B cell (primary cell): ENCODE measurements at regions not wholly inside any gene's neighbourhood (a gene's known extent, or its start where the extent isn't known, plus 50 kb on each side); places are given as distances from the start of the nearest gene placed in this dataset.

Experiments used
- ATAC-seq: fragments of 200-7000 bp; cut with Tn5 transposase; one replicate; pipeline ENCODE4 v1.10.0; 2021; ENCODE audit warnings: low read depth, mild to moderate bottlenecking, moderate number of reproducible peaks, moderate library complexity
- CTCF ChIA-PET: fragments of 350-600 bp; sonication (Branson Sonifier 250); formaldehyde crosslinking; loops from one replicate; lab custom pipeline; 2021; ENCODE audit warnings: antibody characterized with exemption, inconsistent platforms; lab: Charles Lee
- POLR2A ChIA-PET: fragments of 350-600 bp; sonication (Branson Sonifier 250); formaldehyde crosslinking; loops from one replicate; lab custom pipeline; 2021; ENCODE audit warnings: antibody characterized with exemption; lab: Charles Lee
- DNase-seq: peaks from one replicate; pipeline ENCODE4 v3.0.0; 2013
- H2AFZ ChIP-seq: 2 replicates; pipeline ENCODE4 v1.6.1; 2012; ENCODE audit warnings: mild to moderate bottlenecking, low read depth, low read length; ENCODE audit not compliant: insufficient read depth, poor library complexity, severe bottlenecking
- H3K27ac ChIP-seq, 2 donors: 1 replicate in 1 of 2; 2 replicates in 1 of 2; pipeline ENCODE4 v1.5.1; 2012 to 2013; ENCODE audit warnings: low read length in 2 of 2, mild to moderate bottlenecking in 2 of 2, moderate library complexity in 1 of 2
- H3K27me3 ChIP-seq, 4 experiments: fragments of 200-600 bp in 1 of 4; sonication (generic) in 1 of 4; replicated peaks in 1 of 4; 1 replicate in 2 of 4; 2 replicates in 2 of 4; pipeline versions ENCODE4 v1.6.1 to v1.7.0; 2013 to 2016; ENCODE audit warnings: low read length in 3 of 4, mild to moderate bottlenecking in 2 of 4, mixed read lengths in 1 of 4, moderate library complexity in 1 of 4; ENCODE audit not compliant: insufficient read depth in 4 of 4, control insufficient read depth in 3 of 4; ENCODE audit errors: control extremely low read depth in 1 of 4
- H3K36me3 ChIP-seq, 2 experiments: replicated peaks in 1 of 2; 1 replicate in 1 of 2; 2 replicates in 1 of 2; pipeline versions ENCODE4 v1.6.1 to v1.7.1; 2013; ENCODE audit warnings: low read length in 1 of 2; ENCODE audit not compliant: insufficient read depth in 2 of 2, control insufficient read depth in 1 of 2; ENCODE audit errors: control extremely low read depth in 1 of 2, extremely low read depth in 1 of 2
- H3K4me1 ChIP-seq, 2 donors: fragments of 200-600 bp in 1 of 2; sonication (generic) in 1 of 2; 1 replicate in 1 of 2; 2 replicates in 1 of 2; pipeline versions ENCODE4 v1.5.1 to v1.6.1; 2013 to 2017; ENCODE audit warnings: low read length in 2 of 2; ENCODE audit not compliant: control insufficient read depth in 2 of 2, insufficient read depth in 2 of 2
- H3K4me2 ChIP-seq: replicated peaks from 2 replicates; pipeline ENCODE3; 2012; ENCODE audit warnings: mild to moderate bottlenecking, low read depth, low read length; ENCODE audit not compliant: poor library complexity, severe bottlenecking
- H3K4me3 ChIP-seq, 5 experiments: fragments of 200-600 bp in 1 of 5; sonication (generic) in 1 of 5; 1 replicate in 3 of 5; 2 replicates in 2 of 5; pipeline versions ENCODE4 v1.5.1 to v1.7.0; 2011 to 2016; ENCODE audit warnings: low read length in 4 of 5, mild to moderate bottlenecking in 4 of 5, low read depth in 2 of 5, control low read depth in 1 of 5, moderate library complexity in 1 of 5; ENCODE audit not compliant: insufficient read depth in 1 of 5; ENCODE audit errors: control extremely low read depth in 1 of 5, extremely low read depth in 1 of 5
- H3K79me2 ChIP-seq: fragments of 200-600 bp; sonication (generic); one replicate; pipeline ENCODE4 v1.6.0; 2016; ENCODE audit warnings: low read length; ENCODE audit not compliant: control insufficient read depth, insufficient read depth
- H3K9ac ChIP-seq: fragments of 200-600 bp; sonication (generic); 2 replicates; pipeline ENCODE4 v1.6.1; 2017; ENCODE audit warnings: mild to moderate bottlenecking, low read length, moderate library complexity
- H3K9me3 ChIP-seq, 3 donors: one replicate each; pipeline versions ENCODE4 v1.6.1 to v1.7.1; 2013; ENCODE audit warnings: low read length in 2 of 3; ENCODE audit not compliant: control insufficient read depth in 2 of 3, insufficient read depth in 1 of 3; ENCODE audit errors: control extremely low read depth in 1 of 3
- H4K20me1 ChIP-seq: 2 replicates; pipeline ENCODE4 v1.6.0; 2012; ENCODE audit warnings: mild to moderate bottlenecking, low read length; ENCODE audit not compliant: insufficient read depth, control insufficient read depth, poor library complexity, severe bottlenecking
- H3K27ac Mint-ChIP-seq: one replicate; pipeline ENCODE4 v1.8.0; 2021; ENCODE audit warnings: mixed read lengths
- H3K27me3 Mint-ChIP-seq: one replicate; pipeline ENCODE4 v1.8.0; 2021; ENCODE audit warnings: mixed read lengths
- H3K4me1 Mint-ChIP-seq: one replicate; pipeline ENCODE4 v1.8.0; 2021; ENCODE audit warnings: mixed read lengths
- H3K4me3 Mint-ChIP-seq: one replicate; pipeline ENCODE4 v1.8.0; 2021; ENCODE audit warnings: mixed read lengths
- H3K9me3 Mint-ChIP-seq: one replicate; pipeline ENCODE4 v1.8.0; 2022; ENCODE audit warnings: mixed read lengths; ENCODE audit not compliant: insufficient read depth
- CTCF ChIP-seq: fragments of 200-600 bp; IDR thresholded peaks from one replicate; pipeline ENCODE4 v1.8.0; 2022; ENCODE audit warnings: antibody characterized with exemption, mild to moderate bottlenecking
- EZH2 ChIP-seq: IDR thresholded peaks from 2 replicates; pipeline ENCODE4 v1.6.1; 2012; ENCODE audit warnings: borderline replicate concordance, low read depth, mild to moderate bottlenecking, moderate library complexity, low read length; ENCODE audit not compliant: insufficient read depth, poor library complexity, severe bottlenecking
- WGBS: methylation state at CpG from one replicate; pipeline ENCODE4 v1.1.5; 2013; ENCODE audit warnings: missing lambda C conversion rate; ENCODE audit not compliant: insufficient coverage; 5-methylcytosine and 5-hydroxymethylcytosine counted together
- intact Hi-C: fragments of 100-400 bp; cut with micrococcal nuclease; formaldehyde crosslinking; loops from one replicate; pipeline ENCODE4 v1.10.0; 2022

- no peak for DNase-seq
- H3K4me2 ChIP-seq = no peak overlapping the region
- H3K9me3 ChIP-seq = peaks cover 0 to 1% (median 0%) of the 10 kb centered on the region in 3 donors
- ATAC-seq = no peak
- no peak overlapping the region for H3K4me3 ChIP-seq
- H3K9ac ChIP-seq = no peak overlapping the region
- ChIA-PET CTCF (no interaction called here), POLR2A (no interaction called here)
- H3K36me3 ChIP-seq = no peaks in the 10 kb centered on the region
- WGBS = 88% methylated on average over 3 of the region's 6 CpGs
- no peak overlapping the region for H3K27ac Mint-ChIP-seq
- TF ChIP-seq EZH2 = no peak
- TF ChIP-seq CTCF = no peak
- no peak overlapping the region for H3K27ac ChIP-seq
- H3K27me3 Mint-ChIP-seq = peaks cover 3% of the 10 kb centered on the region
- H3K27me3 ChIP-seq = no peaks in the 10 kb centered on the region
- H3K9me3 Mint-ChIP-seq = no peaks in the 10 kb centered on the region
- no peaks in the 10 kb centered on the region for H3K4me1 ChIP-seq
- H3K4me1 Mint-ChIP-seq = no peaks in the 10 kb centered on the region
- intact Hi-C loops = no loop called here
- H4K20me1 ChIP-seq = no peaks in the 10 kb centered on the region
- H3K79me2 ChIP-seq = no peaks in the 10 kb centered on the region
- H3K4me3 Mint-ChIP-seq = no peak overlapping the region
- H2AFZ ChIP-seq = no peak overlapping the region
Observed at GRCh38 chr15:48040166-48040817, 80.5 kb upstream of the SLC24A5 start.

- H3K4me2 ChIP-seq = no peak overlapping the region
- no peaks in the 10 kb centered on the region for H3K4me1 ChIP-seq
- Mint-ChIP-seq H3K4me1 (no peaks in the 10 kb centered on the region), H3K9me3 (no peaks in the 10 kb centered on the region), H3K27ac (no peak overlapping the region), H3K4me3 (no peak overlapping the region), H3K27me3 (peaks cover 3% of the 10 kb centered on the region)
- intact Hi-C loops = no loop called here
- CTCF ChIA-PET = no interaction called here
- no peak overlapping the region for H3K4me3 ChIP-seq
- H2AFZ ChIP-seq = no peak overlapping the region
- H3K27ac ChIP-seq = no peak overlapping the region
- no peaks in the 10 kb centered on the region for H3K27me3 ChIP-seq
- DNase-seq (no peak), ATAC-seq (no peak)
- H3K79me2 ChIP-seq = no peaks in the 10 kb centered on the region
- peaks cover 0 to 1% (median 0%) of the 10 kb centered on the region in 3 donors for H3K9me3 ChIP-seq
- H3K9ac ChIP-seq = no peak overlapping the region
- POLR2A ChIA-PET = no interaction called here
- no CpG with 5 or more reads among the region's 2 CpGs for WGBS
- TF ChIP-seq CTCF (no peak), EZH2 (no peak)
- no peaks in the 10 kb centered on the region for H4K20me1 ChIP-seq
- H3K36me3 ChIP-seq = no peaks in the 10 kb centered on the region
Observed at GRCh38 chr15:48041454-48041853, 79.3 kb upstream of the SLC24A5 start.
